ENCODE measurements at regions not wholly inside any gene's neighbourhood (a gene's known extent, or its start where the extent isn't known, plus 50 kb on each side); places are given as distances from the start of the nearest gene placed in this dataset.
"Not testable (repeated sequence)": the region's sequence is repeated elsewhere in the genome, so short reads cannot be mapped to it uniquely, and the experiment has no call there.

GRCh38 chr2:54031288-54031687 is 60.5 kb upstream of the PSME4 start:
- TF ChIP-seq EZH2 (IDR thresholded peaks at IDR 0.05); POLR2AphosphoS5 (IDR thresholded peaks at IDR 0.05; ENCODE audit: borderline replicate concordance, low read depth, low read length); FOXP2 (optimal IDR thresholded peaks at IDR 0.05; ENCODE audit: control extremely low read depth, extremely low read length, insufficient read depth): not testable (repeated sequence)

Measured in SK-N-MC (cell line).